Kidney (tissue), 13 donors: ENCODE measurements at regions not wholly inside any gene's neighbourhood (a gene's known extent, or its start where the extent isn't known, plus 50 kb on each side); places are given as distances from the start of the nearest gene placed in this dataset.
"Not testable (repeated sequence)": the region's sequence is repeated elsewhere in the genome, so short reads cannot be mapped to it uniquely, and the experiment has no call there.

Source experiments
- DNase-seq, 5 donors: peaks; one replicate each; pipeline ENCODE4 v3.0.0-alpha.2; 2013 to 2020
- FAIRE-seq: peaks from 2 replicates; lab custom pipeline; 2012; peaks lifted over from hg19 to GRCh38; lab: Jason Lieb, UNC
- H3K27ac ChIP-seq, 2 donors: one replicate each; pipeline ENCODE4 v1.7.0; 2013; ENCODE audit warnings: low read depth in 2 of 2, low read length in 2 of 2, inconsistent platforms in 1 of 2
- H3K27me3 ChIP-seq: one replicate; pipeline ENCODE4 v1.7.1; 2013; ENCODE audit warnings: low read length, inconsistent platforms; ENCODE audit not compliant: control insufficient read depth, insufficient read depth
- H3K36me3 ChIP-seq, 3 donors: one replicate each; pipeline versions ENCODE4 v1.7.0 to v1.7.1; 2013; ENCODE audit warnings: low read length in 3 of 3, control low read depth in 1 of 3, inconsistent platforms in 1 of 3; ENCODE audit not compliant: insufficient read depth in 3 of 3, control insufficient read depth in 2 of 3
- H3K4me1 ChIP-seq, 3 donors: one replicate each; pipeline versions ENCODE4 v1.7.0 to v1.7.1; 2013; ENCODE audit warnings: low read length in 3 of 3, inconsistent platforms in 1 of 3, low read depth in 1 of 3; ENCODE audit not compliant: control insufficient read depth in 2 of 3, insufficient read depth in 2 of 3
- H3K4me3 ChIP-seq, 3 donors: one replicate each; pipeline versions ENCODE4 v1.7.0 to v1.8.1; 2013; ENCODE audit warnings: low read length in 3 of 3, control low read depth in 1 of 3, inconsistent platforms in 1 of 3
- H3K9ac ChIP-seq, 3 donors: one replicate each; pipeline versions ENCODE4 v1.7.0 to v1.7.1; 2013; ENCODE audit warnings: low read length in 3 of 3, control low read depth in 1 of 3, inconsistent platforms in 1 of 3
- H3K9me3 ChIP-seq, 3 donors: one replicate each; pipeline versions ENCODE4 v1.7.0 to v1.7.1; 2013; ENCODE audit warnings: low read length in 3 of 3, control low read depth in 1 of 3, inconsistent platforms in 1 of 3; ENCODE audit not compliant: control insufficient read depth in 2 of 3, insufficient read depth in 1 of 3
- CTCF ChIP-seq: IDR thresholded peaks from 3 replicates; pipeline ENCODE4 v1.5.1; 2012; ENCODE audit warnings: mild to moderate bottlenecking, moderate library complexity, borderline replicate concordance; ENCODE audit not compliant: insufficient read depth; ENCODE audit errors: extremely low read depth
- intact Hi-C: fragments of 100-400 bp; cut with DNase I; formaldehyde crosslinking; loops from one replicate; pipeline ENCODE4 v1.11.1; 2022
- donor health status: control.
- donor health status: control.
- donor health status: control.
- donor health status: control.
- donor health status: control.
- donor health status: DM: yes; HTN: yes; CAD: no.
- donor health status: Normal renal cell carcinoma (clear cell type).

GRCh38 chr7:39758234-39758970 lies 135.0 kb downstream of the RALA start:
- Histone ChIP-seq H3K27ac (no peak overlapping the region), H3K4me1 (no peaks in the 10 kb centered on the region), H3K4me3 (no peak overlapping the region), H3K36me3 (no peaks in the 10 kb centered on the region), H3K9me3 (no peaks in the 10 kb centered on the region), H3K27me3 (no peaks in the 10 kb centered on the region), H3K9ac (no peak overlapping the region)
- no peak for FAIRE-seq
- intact Hi-C loops, result no loop called here
- no peak for TF ChIP-seq CTCF
- DNase-seq, result no peak

- FAIRE-seq, result no peak
These were observed 138.1 kb downstream of the RALA start for GRCh38 chr7:39761449-39761848.

GRCh38 chr7:39762466-39762865 lies 139.1 kb downstream of the RALA start:
- DNase-seq, intact Hi-C loops: not testable (repeated sequence)

More at GRCh38 chr7:39761449-39761848, 138.1 kb downstream of the RALA start:
- no peaks in the 10 kb centered on the region for H3K9me3 ChIP-seq
- peak in 1 of 5 donors; percentile 16 for DNase-seq
- H3K4me3 ChIP-seq, result no peak overlapping the region
- no peak overlapping the region for H3K27ac ChIP-seq
- intact Hi-C loops, result no loop called here
- H3K4me1 ChIP-seq, result no peaks in the 10 kb centered on the region
- no peaks in the 10 kb centered on the region for H3K27me3 ChIP-seq
- H3K9ac ChIP-seq, result no peak overlapping the region
- no peak for TF ChIP-seq CTCF
- H3K36me3 ChIP-seq, result no peaks in the 10 kb centered on the region

GRCh38 chr7:39762881-39763280 lies 139.5 kb downstream of the RALA start:
- DNase-seq, H3K27ac ChIP-seq, H3K4me1 ChIP-seq, H3K4me3 ChIP-seq, H3K9me3 ChIP-seq, H3K36me3 ChIP-seq, FAIRE-seq, H3K27me3 ChIP-seq, intact Hi-C loops, H3K9ac ChIP-seq: not testable (repeated sequence)

More at GRCh38 chr7:39762466-39762865, 139.1 kb downstream of the RALA start:
- H3K4me1 ChIP-seq, FAIRE-seq, H3K4me3 ChIP-seq, H3K9ac ChIP-seq, H3K9me3 ChIP-seq, H3K27ac ChIP-seq, H3K36me3 ChIP-seq, H3K27me3 ChIP-seq: not testable (repeated sequence)

GRCh38 chr7:39765833-39766232 lies 142.5 kb downstream of the RALA start:
- FAIRE-seq, H3K4me3 ChIP-seq, DNase-seq, H3K4me1 ChIP-seq, H3K9me3 ChIP-seq, H3K27me3 ChIP-seq, H3K9ac ChIP-seq, H3K36me3 ChIP-seq, intact Hi-C loops, H3K27ac ChIP-seq: not testable (repeated sequence)

- intact Hi-C loops, H3K27ac ChIP-seq, H3K9me3 ChIP-seq, H3K36me3 ChIP-seq, H3K9ac ChIP-seq, H3K4me3 ChIP-seq, H3K4me1 ChIP-seq, FAIRE-seq, H3K27me3 ChIP-seq: not testable (repeated sequence)
- DNase-seq, result peak in 4 of 5 donors; percentile 50 to 67 (median 56)
These were observed 145.1 kb downstream of the RALA start for GRCh38 chr7:39768439-39768838.

- intact Hi-C loops, result not testable (repeated sequence)
These were observed 151.0 kb downstream of the RALA start for GRCh38 chr7:39774341-39774851.

More at GRCh38 chr7:39774341-39774851, 151.0 kb downstream of the RALA start:
- not testable (repeated sequence) for H3K9me3 ChIP-seq, H3K4me3 ChIP-seq, DNase-seq, H3K36me3 ChIP-seq, FAIRE-seq, H3K4me1 ChIP-seq, H3K27me3 ChIP-seq, H3K9ac ChIP-seq, H3K27ac ChIP-seq
